ENCODE measurements at regions not wholly inside any gene's neighbourhood (a gene's known extent, or its start where the extent isn't known, plus 50 kb on each side); places are given as distances from the start of the nearest gene placed in this dataset.

GRCh38 chr1:82279241-82279640 lies 478.5 kb downstream of the ADGRL2 start:
- TF ChIP-seq POLR2A (IDR thresholded peaks at IDR 0.05; ENCODE audit: extremely low read depth, insufficient read length) = no peak
- TF ChIP-seq, protein P1, sequence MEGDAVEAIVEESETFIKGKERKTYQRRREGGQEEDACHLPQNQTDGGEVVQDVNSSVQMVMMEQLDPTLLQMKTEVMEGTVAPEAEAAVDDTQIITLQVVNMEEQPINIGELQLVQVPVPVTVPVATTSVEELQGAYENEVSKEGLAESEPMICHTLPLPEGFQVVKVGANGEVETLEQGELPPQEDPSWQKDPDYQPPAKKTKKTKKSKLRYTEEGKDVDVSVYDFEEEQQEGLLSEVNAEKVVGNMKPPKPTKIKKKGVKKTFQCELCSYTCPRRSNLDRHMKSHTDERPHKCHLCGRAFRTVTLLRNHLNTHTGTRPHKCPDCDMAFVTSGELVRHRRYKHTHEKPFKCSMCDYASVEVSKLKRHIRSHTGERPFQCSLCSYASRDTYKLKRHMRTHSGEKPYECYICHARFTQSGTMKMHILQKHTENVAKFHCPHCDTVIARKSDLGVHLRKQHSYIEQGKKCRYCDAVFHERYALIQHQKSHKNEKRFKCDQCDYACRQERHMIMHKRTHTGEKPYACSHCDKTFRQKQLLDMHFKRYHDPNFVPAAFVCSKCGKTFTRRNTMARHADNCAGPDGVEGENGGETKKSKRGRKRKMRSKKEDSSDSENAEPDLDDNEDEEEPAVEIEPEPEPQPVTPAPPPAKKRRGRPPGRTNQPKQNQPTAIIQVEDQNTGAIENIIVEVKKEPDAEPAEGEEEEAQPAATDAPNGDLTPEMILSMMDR (IDR thresholded peaks at IDR 0.05; ENCODE audit: low read depth, low read length) = no peak

Data from NB4 (cell line).